GM12878 (cell line): ENCODE measurements at regions not wholly inside any gene's neighbourhood (a gene's known extent, or its start where the extent isn't known, plus 50 kb on each side); places are given as distances from the start of the nearest gene placed in this dataset.
"Not testable (repeated sequence)": the region's sequence is repeated elsewhere in the genome, so short reads cannot be mapped to it uniquely, and the experiment has no call there.

Experiments used
- ATAC-seq: fragments of 200-7000 bp; cut with Tn5 transposase; 3 replicates; pipeline ENCODE4 v1.9.1; 2020; ENCODE audit warnings: mild to moderate bottlenecking, moderate library complexity
- BruUV-seq: library from RNA; stranded (reverse); fragments of 400-500 nt; replicated peaks from 2 replicates; lab custom pipeline; 2021; lab: Mats Ljungman, UMichigan
- CTCF ChIA-PET: fragments of 300-600 bp; sonication (Branson Sonifier 250); formaldehyde crosslinking; extraction: SDS; loops from one replicate; lab custom pipeline; 2021; ENCODE audit warnings: inconsistent platforms; lab: Yijun Ruan, JAX
- POLR2A ChIA-PET: fragments of 350-600 bp; formaldehyde crosslinking; extraction: SDS; loops from one replicate; lab custom pipeline; 2021; ENCODE audit warnings: inconsistent platforms; lab: Charles Lee
- RAD21 ChIA-PET: fragments of 300-600 bp; sonication (Branson Sonifier 250); formaldehyde crosslinking; loops from one replicate; lab custom pipeline; 2023; ENCODE audit warnings: antibody characterized with exemption; ENCODE audit not compliant: unreplicated experiment; lab: Charles Lee
- SMC1A ChIA-PET: fragments of 300-600 bp; sonication (Branson Sonifier 250); formaldehyde crosslinking; loops from one replicate; lab custom pipeline; 2023; ENCODE audit not compliant: unreplicated experiment, uncharacterized antibody; lab: Charles Lee
- DNase-seq: peaks from one replicate; pipeline ENCODE4 v3.0.0-alpha.2; 2011; ENCODE audit warnings: low read depth, low spot score
- FAIRE-seq: peaks from 3 replicates; lab custom pipeline; 2011; peaks lifted over from hg19 to GRCh38; lab: Jason Lieb, UNC
- H2AFZ ChIP-seq: 2 replicates; pipeline ENCODE4 v1.6.0; 2011; ENCODE audit warnings: low read depth, low read length, control low read depth; ENCODE audit not compliant: control insufficient read depth
- H3K27ac ChIP-seq: 2 replicates; pipeline ENCODE4 v1.5.1; 2011; ENCODE audit warnings: control low read depth; ENCODE audit not compliant: control insufficient read depth, insufficient read depth
- H3K27me3 ChIP-seq, 2 experiments: replicated peaks in 1 of 2; 2 replicates each; pipeline versions ENCODE4 v1.6.0 to v1.6.1; 2011; ENCODE audit warnings: low read length in 1 of 2; ENCODE audit not compliant: control insufficient read depth in 2 of 2, insufficient read depth in 2 of 2
- H3K36me3 ChIP-seq, 2 experiments: 2 replicates each; pipeline ENCODE4 v1.5.1; 2011; ENCODE audit warnings: low read length in 1 of 2; ENCODE audit not compliant: control insufficient read depth in 2 of 2, insufficient read depth in 2 of 2
- H3K4me1 ChIP-seq: 2 replicates; pipeline ENCODE4 v1.6.1; 2011; ENCODE audit warnings: mild to moderate bottlenecking, low read length, moderate library complexity, mixed read lengths; ENCODE audit not compliant: control insufficient read depth, insufficient read depth
- H3K4me2 ChIP-seq: 2 replicates; pipeline ENCODE4 v1.6.0; 2011; ENCODE audit warnings: control low read depth; ENCODE audit not compliant: control insufficient read depth, insufficient read depth
- H3K4me3 ChIP-seq: fragments of 200-600 bp; sonication (generic); 2 replicates; pipeline ENCODE4 v1.5.1; 2016
- H3K79me2 ChIP-seq: 2 replicates; pipeline ENCODE4 v1.6.0; 2011; ENCODE audit warnings: low read length; ENCODE audit not compliant: control insufficient read depth, insufficient read depth
- H3K9ac ChIP-seq: 2 replicates; pipeline ENCODE4 v1.8.0; 2011; ENCODE audit warnings: low read length, control low read depth, mixed read lengths; ENCODE audit not compliant: control insufficient read depth, insufficient read depth
- H3K9me3 ChIP-seq: replicated peaks from 3 replicates; pipeline ENCODE4 v1.5.1; 2011; ENCODE audit warnings: mild to moderate bottlenecking, low read length; ENCODE audit not compliant: control insufficient read depth, insufficient read depth
- H4K20me1 ChIP-seq: 2 replicates; pipeline ENCODE4 v1.6.0; 2011; ENCODE audit not compliant: control insufficient read depth, insufficient read depth
- NFIC ChIP-seq: IDR thresholded peaks from 2 replicates; pipeline ENCODE4 v1.6.1; 2012; ENCODE audit warnings: low read depth, mild to moderate bottlenecking, inconsistent platforms, low read length, moderate library complexity
- WRNIP1 ChIP-seq: IDR thresholded peaks from 2 replicates; pipeline ENCODE4 v1.6.1; 2011; ENCODE audit warnings: low read depth, low read length, improper control_type of control experiment, borderline replicate concordance
- WGBS: methylation state at CpG from one replicate; pipeline ENCODE4 v1.1.6; 2016; ENCODE audit warnings: low lambda C conversion rate; ENCODE audit not compliant: insufficient replicate concordance, insufficient coverage; ENCODE audit errors: missing lambda C conversion rate; 5-methylcytosine and 5-hydroxymethylcytosine counted together
- in situ Hi-C: fragments of 300-500 bp; cut with MboI; formaldehyde crosslinking; loops from 9 replicates; pipeline ENCODE4 v1.14.3; 2018; ENCODE audit warnings: mixed read lengths
- intact Hi-C: fragments of 100-400 bp; cut with micrococcal nuclease; formaldehyde crosslinking; loops from one replicate; pipeline ENCODE4 v1.14.2; 2022; ENCODE audit not compliant: unreplicated experiment
- TF ChIP-seq, protein P1 (sequence below): fragments of 450-650 bp; formaldehyde crosslinking; IDR thresholded peaks from 2 replicates; pipeline ENCODE4 v1.5.0; 2022; ENCODE audit warnings: mild to moderate bottlenecking, missing genetic modification characterization

DNA sequence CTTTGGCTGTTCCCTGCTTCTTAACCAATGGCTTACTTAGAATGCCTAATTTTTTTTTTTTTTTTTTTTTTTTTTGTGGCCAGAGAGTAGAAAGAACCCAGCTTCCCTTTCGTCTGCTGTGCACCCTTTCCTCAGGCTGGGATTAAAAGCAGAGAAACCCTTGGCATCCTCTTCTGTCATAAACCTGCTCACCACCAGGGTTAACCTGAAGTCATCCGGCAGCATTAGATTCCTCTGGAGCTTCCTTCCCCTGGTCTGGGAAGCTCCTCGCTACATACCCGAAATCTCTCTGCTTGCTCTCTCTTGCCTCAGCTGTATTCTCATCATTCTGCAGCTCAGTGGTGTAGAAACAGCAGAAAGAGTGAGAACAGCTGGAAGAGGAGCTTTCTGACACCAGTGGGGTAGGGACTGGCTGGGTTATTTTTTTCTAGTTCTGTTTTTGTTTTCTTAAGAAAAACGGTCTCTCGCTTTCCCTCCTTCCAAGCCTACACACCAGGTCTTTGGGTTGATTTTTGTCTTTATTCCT lies 339.0 kb upstream of the MEIS1 start (continued):
- TF ChIP-seq, protein P1, sequence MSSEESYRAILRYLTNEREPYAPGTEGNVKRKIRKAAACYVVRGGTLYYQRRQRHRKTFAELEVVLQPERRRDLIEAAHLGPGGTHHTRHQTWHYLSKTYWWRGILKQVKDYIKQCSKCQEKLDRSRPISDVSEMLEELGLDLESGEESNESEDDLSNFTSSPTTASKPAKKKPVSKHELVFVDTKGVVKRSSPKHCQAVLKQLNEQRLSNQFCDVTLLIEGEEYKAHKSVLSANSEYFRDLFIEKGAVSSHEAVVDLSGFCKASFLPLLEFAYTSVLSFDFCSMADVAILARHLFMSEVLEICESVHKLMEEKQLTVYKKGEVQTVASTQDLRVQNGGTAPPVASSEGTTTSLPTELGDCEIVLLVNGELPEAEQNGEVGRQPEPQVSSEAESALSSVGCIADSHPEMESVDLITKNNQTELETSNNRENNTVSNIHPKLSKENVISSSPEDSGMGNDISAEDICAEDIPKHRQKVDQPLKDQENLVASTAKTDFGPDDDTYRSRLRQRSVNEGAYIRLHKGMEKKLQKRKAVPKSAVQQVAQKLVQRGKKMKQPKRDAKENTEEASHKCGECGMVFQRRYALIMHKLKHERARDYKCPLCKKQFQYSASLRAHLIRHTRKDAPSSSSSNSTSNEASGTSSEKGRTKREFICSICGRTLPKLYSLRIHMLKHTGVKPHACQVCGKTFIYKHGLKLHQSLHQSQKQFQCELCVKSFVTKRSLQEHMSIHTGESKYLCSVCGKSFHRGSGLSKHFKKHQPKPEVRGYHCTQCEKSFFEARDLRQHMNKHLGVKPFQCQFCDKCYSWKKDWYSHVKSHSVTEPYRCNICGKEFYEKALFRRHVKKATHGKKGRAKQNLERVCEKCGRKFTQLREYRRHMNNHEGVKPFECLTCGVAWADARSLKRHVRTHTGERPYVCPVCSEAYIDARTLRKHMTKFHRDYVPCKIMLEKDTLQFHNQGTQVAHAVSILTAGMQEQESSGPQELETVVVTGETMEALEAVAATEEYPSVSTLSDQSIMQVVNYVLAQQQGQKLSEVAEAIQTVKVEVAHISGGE (CRISPR knock-in tag) = no peak
- TF ChIP-seq NFIC = no peak
- no peak for TF ChIP-seq WRNIP1

DNA sequence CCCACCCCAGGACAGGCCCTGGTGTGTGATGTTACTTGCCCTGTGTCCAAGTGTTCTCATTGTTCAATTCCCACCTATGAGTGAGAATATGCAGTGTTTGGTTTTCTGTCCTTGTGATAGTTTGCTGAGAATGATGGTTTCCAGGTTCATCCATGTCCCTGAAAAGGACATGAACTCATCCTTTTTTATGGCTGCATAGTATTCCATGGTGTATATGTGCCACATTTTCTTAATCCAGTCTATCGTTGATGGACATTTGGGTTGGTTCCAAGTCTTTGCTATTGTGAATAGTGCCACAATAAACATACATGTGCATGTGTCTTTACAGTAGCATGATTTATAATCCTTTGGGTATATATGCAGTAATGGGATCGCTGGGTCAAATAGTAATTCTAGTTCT lies 340.2 kb upstream of the MEIS1 start:
- DNase-seq, H3K36me3 ChIP-seq, H3K9me3 ChIP-seq, H3K79me2 ChIP-seq, H3K4me2 ChIP-seq, H4K20me1 ChIP-seq, H3K4me1 ChIP-seq, FAIRE-seq, SMC1A ChIA-PET, POLR2A ChIA-PET, ATAC-seq, RAD21 ChIA-PET, H3K9ac ChIP-seq, intact Hi-C loops, H3K4me3 ChIP-seq, H2AFZ ChIP-seq, H3K27me3 ChIP-seq, in situ Hi-C loops, BruUV-seq, H3K27ac ChIP-seq: not testable (repeated sequence)
- CTCF ChIA-PET = interaction anchor here (0.6 kb wide), 1 partner anchor 13 kb away, joined by 3 read pairs; no protein-coding TSS in a partner anchor
- 20% methylated on average over 2 of the region's 2 CpGs for WGBS
